ENCODE measurements at regions not wholly inside any gene's neighbourhood (a gene's known extent, or its start where the extent isn't known, plus 50 kb on each side); places are given as distances from the start of the nearest gene placed in this dataset.

DNA sequence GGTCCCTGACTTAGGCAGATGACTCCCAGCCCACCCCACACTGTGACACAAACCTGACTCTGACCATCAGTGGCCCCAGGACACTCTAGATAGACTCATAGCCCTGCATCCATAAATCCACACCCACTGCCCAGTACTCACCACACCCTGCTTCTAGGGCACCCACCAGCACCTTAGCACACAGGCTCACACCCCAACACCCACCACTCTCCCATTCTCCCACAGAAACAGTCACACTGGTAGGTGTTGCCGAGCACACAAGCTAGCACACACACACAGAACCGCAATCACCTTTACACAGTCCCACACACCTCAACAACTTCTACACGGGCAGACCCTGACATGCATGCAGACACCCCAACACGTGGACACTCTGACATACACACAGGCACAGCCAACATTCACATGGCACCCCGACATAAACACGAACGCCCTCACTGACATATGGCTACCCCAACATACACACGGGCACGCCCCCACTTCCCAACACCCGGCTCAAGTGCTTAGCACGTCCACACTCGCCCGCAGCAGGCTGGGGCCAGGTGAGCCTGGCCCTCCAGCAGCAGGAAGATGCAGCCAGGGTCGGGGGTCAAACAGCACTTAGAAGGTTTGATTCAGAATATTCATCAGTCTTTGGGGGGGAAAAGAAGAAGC, 105.5 kb upstream of the TARDBP start:
- no peak overlapping the region for H3K23ac ChIP-seq (ENCODE audit: low read length in 2 of 2)
- 85% methylated on average over 13 of the region's 14 CpGs for WGBS
- no peak overlapping the region for H4K91ac ChIP-seq (ENCODE audit: low read length)
- peaks cover 5% of the 10 kb centered on the region for H3K4me1 ChIP-seq (ENCODE audit: control insufficient read depth, insufficient read depth, low read depth, low read length)
- no peak overlapping the region for H2AK5ac ChIP-seq (ENCODE audit: low read length, severe bottlenecking)
- peak overlapping the region in 1 of 2 experiments; percentile 58 for H3K14ac ChIP-seq (ENCODE audit: low read length in 2 of 2)
- no peak overlapping the region for H4K8ac ChIP-seq (ENCODE audit: low read length)
- H3K36me3 ChIP-seq (ENCODE audit: control insufficient read depth in 1 of 2, insufficient read depth in 2 of 2, low read depth in 1 of 2, low read length in 2 of 2), result no peaks in the 10 kb centered on the region
- peaks cover 29 to 56% of the 10 kb centered on the region in 2 experiments for H3K27me3 ChIP-seq (ENCODE audit: control insufficient read depth in 1 of 2, insufficient read depth in 1 of 2, low read length in 2 of 2)
- no peak overlapping the region for H2BK5ac ChIP-seq (ENCODE audit: low read depth, low read length, poor library complexity, severe bottlenecking)
- H2AFZ ChIP-seq (ENCODE audit: low read depth, low read length), result no peak overlapping the region
- H3K18ac ChIP-seq (ENCODE audit: low read depth in 1 of 2, low read length in 2 of 2), result no peak overlapping the region
- H3K9me3 ChIP-seq (ENCODE audit: control insufficient read depth, low read length), result no peaks in the 10 kb centered on the region
- no peak overlapping the region for H3K9ac ChIP-seq (ENCODE audit: low read length)
- H3K27ac ChIP-seq (ENCODE audit: low read length, poor library complexity, severe bottlenecking), result no peak overlapping the region
- no peak overlapping the region for H3K4me2 ChIP-seq (ENCODE audit: low read length, poor library complexity, severe bottlenecking)
- no peak overlapping the region for H2BK120ac ChIP-seq (ENCODE audit: low read depth, low read length)
- no peak overlapping the region for H3K4ac ChIP-seq (ENCODE audit: low read depth in 1 of 2, low read length in 2 of 2)
- no peak overlapping the region for H3K4me3 ChIP-seq (ENCODE audit: insufficient read depth in 1 of 2, low read depth in 1 of 2, low read length in 2 of 2)
- H3K79me1 ChIP-seq (replicated peaks; ENCODE audit: low read length, poor library complexity, severe bottlenecking), result no peaks in the 10 kb centered on the region
- H2BK15ac ChIP-seq (ENCODE audit: low read depth, poor library complexity, severe bottlenecking), result no peak overlapping the region
- no peak for DNase-seq
- no peak overlapping the region for H2BK12ac ChIP-seq (ENCODE audit: low read length in 2 of 2)

DNA sequence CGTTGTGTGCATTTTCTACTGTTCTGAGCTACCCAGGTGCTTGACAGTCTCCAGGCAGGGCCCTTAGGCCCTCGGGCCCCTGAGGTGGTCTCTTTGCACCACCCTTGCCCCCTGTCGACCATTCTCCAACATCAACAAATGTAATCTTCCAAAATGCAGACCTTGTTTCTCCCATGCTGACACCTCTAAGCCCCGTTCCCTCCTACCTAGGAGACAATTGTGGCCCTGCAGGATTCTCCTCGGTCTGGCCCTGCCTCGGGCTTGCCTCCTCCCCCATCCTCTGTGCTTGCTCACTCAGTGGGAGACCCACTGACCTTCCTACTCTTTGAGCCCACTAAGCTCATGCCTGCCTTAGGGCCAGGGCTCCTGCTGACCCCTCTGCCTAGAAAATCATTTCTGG, 104.2 kb upstream of the TARDBP start:
- H3K9me3 ChIP-seq (ENCODE audit: control insufficient read depth, low read length), result no peaks in the 10 kb centered on the region
- no peak overlapping the region for H2BK120ac ChIP-seq (ENCODE audit: low read depth, low read length)
- no peak overlapping the region for H2BK12ac ChIP-seq (ENCODE audit: low read length in 2 of 2)
- no peak overlapping the region for H2BK5ac ChIP-seq (ENCODE audit: low read depth, low read length, poor library complexity, severe bottlenecking)
- no peak overlapping the region for H3K14ac ChIP-seq (ENCODE audit: low read length in 2 of 2)
- no peaks in the 10 kb centered on the region for H3K36me3 ChIP-seq (ENCODE audit: control insufficient read depth in 1 of 2, insufficient read depth in 2 of 2, low read depth in 1 of 2, low read length in 2 of 2)
- H2AFZ ChIP-seq (ENCODE audit: low read depth, low read length), result no peak overlapping the region
- H3K27ac ChIP-seq (ENCODE audit: low read length, poor library complexity, severe bottlenecking), result no peak overlapping the region
- no peak overlapping the region for H4K91ac ChIP-seq (ENCODE audit: low read length)
- H3K79me1 ChIP-seq (replicated peaks; ENCODE audit: low read length, poor library complexity, severe bottlenecking), result no peaks in the 10 kb centered on the region
- H3K4me2 ChIP-seq (ENCODE audit: low read length, poor library complexity, severe bottlenecking), result no peak overlapping the region
- H3K18ac ChIP-seq (ENCODE audit: low read depth in 1 of 2, low read length in 2 of 2), result no peak overlapping the region
- no peak overlapping the region for H3K4ac ChIP-seq (ENCODE audit: low read depth in 1 of 2, low read length in 2 of 2)
- WGBS, result 39% methylated on average over 6 of the region's 6 CpGs
- H3K27me3 ChIP-seq (ENCODE audit: control insufficient read depth in 1 of 2, insufficient read depth in 1 of 2, low read length in 2 of 2), result peaks cover 37 to 67% of the 10 kb centered on the region in 2 experiments
- H3K4me1 ChIP-seq (ENCODE audit: control insufficient read depth, insufficient read depth, low read depth, low read length), result peaks cover 5% of the 10 kb centered on the region
- no peak overlapping the region for H2AK5ac ChIP-seq (ENCODE audit: low read length, severe bottlenecking)
- H3K23ac ChIP-seq (ENCODE audit: low read length in 2 of 2), result no peak overlapping the region
- no peak overlapping the region for H3K9ac ChIP-seq (ENCODE audit: low read length)
- H2BK15ac ChIP-seq (ENCODE audit: low read depth, poor library complexity, severe bottlenecking), result no peak overlapping the region
- H3K4me3 ChIP-seq (ENCODE audit: insufficient read depth in 1 of 2, low read depth in 1 of 2, low read length in 2 of 2), result no peak overlapping the region
- no peak for DNase-seq
- H4K8ac ChIP-seq (ENCODE audit: low read length), result no peak overlapping the region

DNA sequence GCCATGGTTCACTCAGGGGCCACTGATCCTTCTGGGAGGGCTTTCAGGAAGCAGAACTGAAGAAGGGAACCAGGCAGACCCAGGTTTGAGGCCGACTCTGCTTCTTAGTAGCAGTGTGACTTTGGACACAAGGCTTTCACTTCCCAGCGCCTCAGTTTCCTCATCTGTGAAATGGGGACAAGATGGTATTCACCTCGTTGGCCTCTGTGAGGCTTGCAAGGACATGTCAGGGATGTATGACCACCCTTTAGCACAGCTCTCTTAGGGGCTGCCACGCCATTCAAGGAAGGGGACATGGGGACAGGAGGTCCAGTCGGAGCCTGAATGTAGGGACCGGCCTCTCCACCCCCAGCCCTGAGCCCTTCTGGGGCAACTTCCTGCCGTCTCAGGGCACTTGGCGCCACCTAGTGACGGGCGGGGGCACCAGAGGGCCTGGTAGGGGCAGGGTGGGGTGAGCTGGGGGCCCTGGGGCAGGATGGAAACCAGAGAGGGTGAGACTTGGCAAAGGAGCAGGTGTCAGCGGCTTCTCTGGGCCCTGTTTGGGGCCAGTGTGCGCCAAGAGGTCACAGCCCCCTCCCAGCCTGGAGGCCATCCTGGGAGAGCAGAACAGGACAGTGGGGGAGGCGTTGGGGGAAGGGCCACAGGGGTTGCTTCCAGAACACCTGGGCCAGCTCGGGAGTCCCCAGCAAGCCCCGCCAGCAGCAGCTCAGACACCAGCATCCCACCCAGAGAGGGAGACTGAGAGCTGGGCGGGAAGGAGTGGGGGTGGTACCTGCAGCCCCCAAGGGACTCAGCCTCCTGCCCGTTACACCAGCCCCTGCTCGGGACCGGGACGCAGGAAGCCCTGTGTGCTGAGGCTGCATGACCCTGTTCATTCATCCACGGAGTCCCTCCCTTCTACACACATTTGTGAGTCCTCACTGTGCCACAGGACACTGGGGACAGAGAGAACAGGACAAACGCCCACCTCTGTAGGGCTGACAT, 102.5 kb upstream of the TARDBP start:
- Histone ChIP-seq H3K4me3 (ENCODE audit: insufficient read depth in 1 of 2, low read depth in 1 of 2, low read length in 2 of 2) (no peak overlapping the region), H3K27me3 (ENCODE audit: control insufficient read depth in 1 of 2, insufficient read depth in 1 of 2, low read length in 2 of 2) (peaks cover 52 to 82% of the 10 kb centered on the region in 2 experiments), H3K79me1 (replicated peaks; ENCODE audit: low read length, poor library complexity, severe bottlenecking) (no peaks in the 10 kb centered on the region), H3K18ac (ENCODE audit: low read depth in 1 of 2, low read length in 2 of 2) (no peak overlapping the region), H3K4me2 (ENCODE audit: low read length, poor library complexity, severe bottlenecking) (no peak overlapping the region), H4K8ac (ENCODE audit: low read length) (peak overlapping the region; percentile 47), H3K4ac (ENCODE audit: low read depth in 1 of 2, low read length in 2 of 2) (no peak overlapping the region), H2BK120ac (ENCODE audit: low read depth, low read length) (no peak overlapping the region), H3K36me3 (ENCODE audit: control insufficient read depth in 1 of 2, insufficient read depth in 2 of 2, low read depth in 1 of 2, low read length in 2 of 2) (no peaks in the 10 kb centered on the region), H2BK5ac (ENCODE audit: low read depth, low read length, poor library complexity, severe bottlenecking) (no peak overlapping the region), H3K14ac (ENCODE audit: low read length in 2 of 2) (no peak overlapping the region), H4K91ac (ENCODE audit: low read length) (no peak overlapping the region), H2BK15ac (ENCODE audit: low read depth, poor library complexity, severe bottlenecking) (no peak overlapping the region), H2AFZ (ENCODE audit: low read depth, low read length) (no peak overlapping the region), H3K9ac (ENCODE audit: low read length) (no peak overlapping the region), H3K23ac (ENCODE audit: low read length in 2 of 2) (no peak overlapping the region), H3K4me1 (ENCODE audit: control insufficient read depth, insufficient read depth, low read depth, low read length) (peaks cover 5% of the 10 kb centered on the region), H2AK5ac (ENCODE audit: low read length, severe bottlenecking) (no peak overlapping the region), H3K27ac (ENCODE audit: low read length, poor library complexity, severe bottlenecking) (no peak overlapping the region), H2BK12ac (ENCODE audit: low read length in 2 of 2) (no peak overlapping the region), H3K9me3 (ENCODE audit: control insufficient read depth, low read length) (peaks cover 5% of the 10 kb centered on the region)
- no peak for DNase-seq
- 40% methylated on average over 17 of the region's 22 CpGs for WGBS
